ENCODE measurements at regions not wholly inside any gene's neighbourhood (a gene's known extent, or its start where the extent isn't known, plus 50 kb on each side); places are given as distances from the start of the nearest gene placed in this dataset.
A peak's percentile ranks its signal among the peaks of the same experiment; 100 is the strongest.

GRCh38 chr7:67475293-67475692 lies 478.7 kb downstream of the TYW1 start:
- H3K4me3 ChIP-seq (replicated peaks; ENCODE audit: low read depth, low read length), result no peak overlapping the region
- DNase-seq (ENCODE audit: extremely low read depth, insufficient read length), result no peak
- no peaks in the 10 kb centered on the region for H3K27me3 ChIP-seq (replicated peaks; ENCODE audit: control insufficient read depth, insufficient read depth, low read length)
- H3K36me3 ChIP-seq (ENCODE audit: control insufficient read depth, insufficient read depth, low read length), result no peaks in the 10 kb centered on the region
- TF ChIP-seq CTCF (IDR thresholded peaks at IDR 0.05; ENCODE audit: insufficient read depth, low read length, poor library complexity, severe bottlenecking), result no peak

- Histone ChIP-seq H3K27me3 (replicated peaks; ENCODE audit: control insufficient read depth, insufficient read depth, low read length) (no peaks in the 10 kb centered on the region), H3K4me3 (replicated peaks; ENCODE audit: low read depth, low read length) (no peak overlapping the region), H3K36me3 (ENCODE audit: control insufficient read depth, insufficient read depth, low read length) (no peaks in the 10 kb centered on the region)
- DNase-seq (ENCODE audit: extremely low read depth, insufficient read length), result no peak
- no peak for TF ChIP-seq CTCF (IDR thresholded peaks at IDR 0.05; ENCODE audit: insufficient read depth, low read length, poor library complexity, severe bottlenecking)
Observed at GRCh38 chr7:67478066-67478465, 481.4 kb downstream of the TYW1 start.

GRCh38 chr7:67484244-67484751 lies 487.7 kb downstream of the TYW1 start:
- Histone ChIP-seq H3K4me3 (replicated peaks; ENCODE audit: low read depth, low read length) (no peak overlapping the region), H3K36me3 (ENCODE audit: control insufficient read depth, insufficient read depth, low read length) (no peaks in the 10 kb centered on the region), H3K27me3 (replicated peaks; ENCODE audit: control insufficient read depth, insufficient read depth, low read length) (no peaks in the 10 kb centered on the region)
- TF ChIP-seq CTCF (IDR thresholded peaks at IDR 0.05; ENCODE audit: insufficient read depth, low read length, poor library complexity, severe bottlenecking), result peak; percentile 56
- DNase-seq (ENCODE audit: extremely low read depth, insufficient read length), result peak; percentile 6

- Histone ChIP-seq H3K36me3 (ENCODE audit: control insufficient read depth, insufficient read depth, low read length) (no peaks in the 10 kb centered on the region), H3K4me3 (replicated peaks; ENCODE audit: low read depth, low read length) (no peak overlapping the region), H3K27me3 (replicated peaks; ENCODE audit: control insufficient read depth, insufficient read depth, low read length) (no peaks in the 10 kb centered on the region)
- DNase-seq (ENCODE audit: extremely low read depth, insufficient read length), result no peak
- TF ChIP-seq CTCF (IDR thresholded peaks at IDR 0.05; ENCODE audit: insufficient read depth, low read length, poor library complexity, severe bottlenecking), result no peak
Observed at GRCh38 chr7:67486401-67486800, 489.8 kb downstream of the TYW1 start.

- no peak overlapping the region for H3K4me3 ChIP-seq (replicated peaks; ENCODE audit: low read depth, low read length)
- H3K36me3 ChIP-seq (ENCODE audit: control insufficient read depth, insufficient read depth, low read length), result no peaks in the 10 kb centered on the region
- H3K27me3 ChIP-seq (replicated peaks; ENCODE audit: control insufficient read depth, insufficient read depth, low read length), result no peaks in the 10 kb centered on the region
- no peak for TF ChIP-seq CTCF (IDR thresholded peaks at IDR 0.05; ENCODE audit: insufficient read depth, low read length, poor library complexity, severe bottlenecking)
- DNase-seq (ENCODE audit: extremely low read depth, insufficient read length), result no peak
Observed at GRCh38 chr7:67487316-67487715, 490.7 kb downstream of the TYW1 start.

GRCh38 chr7:67489881-67490280 lies 493.2 kb downstream of the TYW1 start:
- TF ChIP-seq CTCF (IDR thresholded peaks at IDR 0.05; ENCODE audit: insufficient read depth, low read length, poor library complexity, severe bottlenecking), result no peak
- Histone ChIP-seq H3K27me3 (replicated peaks; ENCODE audit: control insufficient read depth, insufficient read depth, low read length) (no peaks in the 10 kb centered on the region), H3K36me3 (ENCODE audit: control insufficient read depth, insufficient read depth, low read length) (no peaks in the 10 kb centered on the region), H3K4me3 (replicated peaks; ENCODE audit: low read depth, low read length) (no peak overlapping the region)
- no peak for DNase-seq (ENCODE audit: extremely low read depth, insufficient read length)

Measured in GM06990 (cell line).